Stimulated activated CD8-positive, alpha-beta memory T cell treated with anti-CD3 and anti-CD28 coated beads, Interleukin-4, amount 100 ng/mL, for 4 hours (primary cell): ENCODE measurements at regions not wholly inside any gene's neighbourhood (a gene's known extent, or its start where the extent isn't known, plus 50 kb on each side); places are given as distances from the start of the nearest gene placed in this dataset.

Experiments
- DNase-seq, 2 donors: peaks; one replicate each; pipeline ENCODE4 v3.0.0-alpha.2; 2020; ENCODE audit warnings: low read depth in 2 of 2, low spot score in 1 of 2

- DNase-seq: no peak
Measured at GRCh38 chr18:38993342-38993741, 1427.7 kb upstream of the CELF4 start.

GRCh38 chr18:38984968-38985367 lies 1419.4 kb upstream of the CELF4 start:
- DNase-seq: no peak

GRCh38 chr18:38982072-38982471 lies 1416.5 kb upstream of the CELF4 start:
- DNase-seq: no peak

GRCh38 chr18:38981389-38981788 lies 1415.8 kb upstream of the CELF4 start:
- no peak for DNase-seq

GRCh38 chr18:38980420-38980819 lies 1414.8 kb upstream of the CELF4 start:
- DNase-seq: no peak

- no peak for DNase-seq
Measured at GRCh38 chr18:38972571-38972970, 1407.0 kb upstream of the CELF4 start.

- DNase-seq: no peak
Measured at GRCh38 chr18:38971881-38972280, 1406.3 kb upstream of the CELF4 start.

GRCh38 chr18:38966841-38967240 lies 1401.2 kb upstream of the CELF4 start:
- no peak for DNase-seq

GRCh38 chr18:38963943-38964660 lies 1398.5 kb upstream of the CELF4 start:
- DNase-seq: no peak

- DNase-seq: no peak
Measured at GRCh38 chr18:38961880-38962279, 1396.3 kb upstream of the CELF4 start.

GRCh38 chr18:38957736-38958135 lies 1392.1 kb upstream of the CELF4 start:
- DNase-seq: no peak

GRCh38 chr18:38956068-38956467 lies 1390.5 kb upstream of the CELF4 start:
- no peak for DNase-seq

- no peak for DNase-seq
Measured at GRCh38 chr18:38951633-38952032, 1386.0 kb upstream of the CELF4 start.

- no peak for DNase-seq
Measured at GRCh38 chr18:38948436-38948835, 1382.8 kb upstream of the CELF4 start.

- DNase-seq: no peak
Measured at GRCh38 chr18:38944446-38945024, 1378.9 kb upstream of the CELF4 start.

GRCh38 chr18:38941711-38942561 lies 1376.3 kb upstream of the CELF4 start:
- DNase-seq: no peak

- DNase-seq: peak; percentile 8 to 21
Measured at GRCh38 chr18:38940863-38941531, 1375.4 kb upstream of the CELF4 start.

GRCh38 chr18:38940475-38940862 lies 1374.9 kb upstream of the CELF4 start:
- DNase-seq: no peak

- no peak for DNase-seq
Measured at GRCh38 chr18:38933910-38934510, 1368.4 kb upstream of the CELF4 start.

- DNase-seq: no peak
Measured at GRCh38 chr18:38933322-38933721, 1367.7 kb upstream of the CELF4 start.

GRCh38 chr18:38932752-38933151 lies 1367.2 kb upstream of the CELF4 start:
- no peak for DNase-seq
